ENCODE measurements at regions not wholly inside any gene's neighbourhood (a gene's known extent, or its start where the extent isn't known, plus 50 kb on each side); places are given as distances from the start of the nearest gene placed in this dataset.

DNA sequence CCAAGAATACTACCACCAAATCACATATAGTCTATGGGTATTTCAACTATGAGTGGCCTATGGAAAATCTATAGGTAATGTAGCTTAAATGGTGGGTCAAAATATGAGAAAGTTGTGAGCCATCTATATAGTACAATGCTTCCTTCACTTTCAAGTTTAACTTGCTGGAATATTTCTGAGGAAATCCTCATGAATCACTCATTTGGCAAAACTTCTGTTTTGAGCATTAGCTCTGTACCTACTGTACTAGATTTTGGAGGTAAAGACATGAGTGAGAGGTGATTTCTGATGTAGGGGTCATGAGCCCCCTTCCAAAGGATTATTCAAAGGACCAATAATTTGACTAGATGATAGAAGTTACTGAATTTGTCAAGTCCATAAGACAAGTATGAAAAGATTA is 80.6 kb upstream of the DAB2 start:
- DNase-seq (ENCODE audit: low read depth) = no peak
- TF ChIP-seq, protein P1, sequence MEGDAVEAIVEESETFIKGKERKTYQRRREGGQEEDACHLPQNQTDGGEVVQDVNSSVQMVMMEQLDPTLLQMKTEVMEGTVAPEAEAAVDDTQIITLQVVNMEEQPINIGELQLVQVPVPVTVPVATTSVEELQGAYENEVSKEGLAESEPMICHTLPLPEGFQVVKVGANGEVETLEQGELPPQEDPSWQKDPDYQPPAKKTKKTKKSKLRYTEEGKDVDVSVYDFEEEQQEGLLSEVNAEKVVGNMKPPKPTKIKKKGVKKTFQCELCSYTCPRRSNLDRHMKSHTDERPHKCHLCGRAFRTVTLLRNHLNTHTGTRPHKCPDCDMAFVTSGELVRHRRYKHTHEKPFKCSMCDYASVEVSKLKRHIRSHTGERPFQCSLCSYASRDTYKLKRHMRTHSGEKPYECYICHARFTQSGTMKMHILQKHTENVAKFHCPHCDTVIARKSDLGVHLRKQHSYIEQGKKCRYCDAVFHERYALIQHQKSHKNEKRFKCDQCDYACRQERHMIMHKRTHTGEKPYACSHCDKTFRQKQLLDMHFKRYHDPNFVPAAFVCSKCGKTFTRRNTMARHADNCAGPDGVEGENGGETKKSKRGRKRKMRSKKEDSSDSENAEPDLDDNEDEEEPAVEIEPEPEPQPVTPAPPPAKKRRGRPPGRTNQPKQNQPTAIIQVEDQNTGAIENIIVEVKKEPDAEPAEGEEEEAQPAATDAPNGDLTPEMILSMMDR (IDR thresholded peaks at IDR 0.05; ENCODE audit: insufficient read depth, low read length) = no peak
- H3K4me3 ChIP-seq (ENCODE audit: low read depth, low read length) = no peak overlapping the region

DNA sequence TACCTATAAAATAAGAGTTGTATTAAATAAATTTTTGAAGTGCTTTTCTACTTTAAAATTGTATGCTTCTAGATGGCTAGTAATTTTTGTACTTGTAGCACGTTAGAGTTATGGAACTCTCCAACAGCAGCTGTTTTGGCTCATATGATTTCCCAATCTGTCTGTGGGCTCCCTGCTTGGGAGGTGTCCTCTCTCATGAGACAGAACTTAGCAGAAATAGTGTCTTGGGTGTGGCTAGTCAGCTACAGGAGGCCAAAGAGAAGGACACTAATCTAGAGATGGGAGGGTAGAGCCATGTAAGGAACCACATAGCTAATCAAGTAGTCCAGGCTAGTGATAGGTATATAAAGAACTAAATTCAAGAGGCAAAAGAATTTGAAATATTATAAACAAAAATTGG is 78.4 kb upstream of the DAB2 start:
- peak; percentile 87 for DNase-seq (ENCODE audit: low read depth)
- TF ChIP-seq, protein P1 (IDR thresholded peaks at IDR 0.05; ENCODE audit: insufficient read depth, low read length) = no peak
- no peak overlapping the region for H3K4me3 ChIP-seq (ENCODE audit: low read depth, low read length)

DNA sequence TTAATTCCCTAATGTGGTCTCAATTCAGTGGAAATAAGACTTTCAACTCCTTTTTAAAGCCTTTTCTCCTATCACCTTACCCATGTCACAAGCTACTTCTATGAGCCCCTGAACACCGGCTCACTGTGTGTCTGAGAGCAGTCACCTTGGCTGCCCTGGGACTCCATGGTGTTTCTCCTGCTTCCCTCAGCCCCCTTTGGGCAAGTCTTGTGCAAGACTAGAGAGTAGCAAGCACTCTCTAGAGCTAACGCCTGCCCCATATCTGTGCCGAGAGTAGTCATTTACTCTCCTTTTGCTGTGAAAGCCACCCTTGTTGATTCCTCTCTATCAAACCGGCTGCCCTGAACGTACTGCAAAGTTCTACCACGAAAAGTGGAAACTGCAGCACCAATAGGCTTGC is 77.9 kb upstream of the DAB2 start:
- no peak overlapping the region for H3K4me3 ChIP-seq (ENCODE audit: low read depth, low read length)
- TF ChIP-seq, protein P1 (IDR thresholded peaks at IDR 0.05; ENCODE audit: insufficient read depth, low read length) = no peak
- DNase-seq (ENCODE audit: low read depth) = no peak

DNA sequence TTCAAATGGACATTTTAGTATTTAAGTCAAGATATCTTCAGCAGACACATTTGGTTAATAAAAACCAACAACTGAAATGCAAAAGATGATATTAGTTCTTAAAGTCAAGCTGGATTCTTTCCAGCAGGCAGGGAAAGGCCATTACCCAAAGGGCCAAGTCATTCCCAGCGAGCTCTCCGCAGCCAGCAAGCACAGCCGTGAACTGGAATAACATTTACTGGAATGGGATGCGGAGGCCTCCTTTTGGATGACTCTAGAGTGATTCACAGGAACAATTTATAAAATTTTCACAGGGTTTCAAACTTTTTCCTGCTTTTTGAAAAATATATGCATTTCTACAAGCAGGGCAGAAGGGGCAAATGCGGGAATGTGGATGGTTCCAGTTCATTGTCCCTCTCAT is 76.6 kb upstream of the DAB2 start:
- DNase-seq (ENCODE audit: low read depth) = peak; percentile 94
- H3K4me3 ChIP-seq (ENCODE audit: low read depth, low read length) = no peak overlapping the region
- TF ChIP-seq, protein P1 (IDR thresholded peaks at IDR 0.05; ENCODE audit: insufficient read depth, low read length) = no peak

DNA sequence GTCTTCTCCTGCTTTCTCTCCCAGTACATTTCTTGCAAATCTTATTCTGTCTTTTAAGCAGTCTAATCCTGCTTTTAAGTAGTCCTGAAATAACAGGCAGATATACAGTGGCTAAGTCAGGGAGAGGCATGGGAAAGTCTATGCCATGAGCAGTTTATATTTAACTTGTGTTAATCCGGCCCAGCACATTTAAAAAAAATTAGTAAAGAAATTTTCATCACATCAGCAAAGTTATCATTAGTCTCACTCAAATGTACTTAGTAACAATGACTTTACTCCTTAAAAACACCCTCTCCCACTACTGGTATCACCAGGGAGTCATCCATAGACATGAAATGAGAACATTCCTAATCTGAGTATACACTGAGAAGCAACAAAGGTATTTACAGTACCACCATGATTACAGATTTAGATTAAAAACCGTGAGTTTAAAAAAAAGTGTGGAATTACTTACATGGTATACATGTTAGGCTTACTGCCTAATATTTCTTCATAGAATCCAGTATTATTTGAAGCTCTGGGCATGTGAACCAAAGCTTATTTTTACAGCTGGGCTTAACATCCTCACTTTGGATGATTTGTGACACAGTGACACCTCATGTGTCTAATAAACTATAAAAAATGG is 75.9 kb upstream of the DAB2 start:
- DNase-seq (ENCODE audit: low read depth) = no peak
- TF ChIP-seq, protein P1 (IDR thresholded peaks at IDR 0.05; ENCODE audit: insufficient read depth, low read length) = no peak
- no peak overlapping the region for H3K4me3 ChIP-seq (ENCODE audit: low read depth, low read length)

DNA sequence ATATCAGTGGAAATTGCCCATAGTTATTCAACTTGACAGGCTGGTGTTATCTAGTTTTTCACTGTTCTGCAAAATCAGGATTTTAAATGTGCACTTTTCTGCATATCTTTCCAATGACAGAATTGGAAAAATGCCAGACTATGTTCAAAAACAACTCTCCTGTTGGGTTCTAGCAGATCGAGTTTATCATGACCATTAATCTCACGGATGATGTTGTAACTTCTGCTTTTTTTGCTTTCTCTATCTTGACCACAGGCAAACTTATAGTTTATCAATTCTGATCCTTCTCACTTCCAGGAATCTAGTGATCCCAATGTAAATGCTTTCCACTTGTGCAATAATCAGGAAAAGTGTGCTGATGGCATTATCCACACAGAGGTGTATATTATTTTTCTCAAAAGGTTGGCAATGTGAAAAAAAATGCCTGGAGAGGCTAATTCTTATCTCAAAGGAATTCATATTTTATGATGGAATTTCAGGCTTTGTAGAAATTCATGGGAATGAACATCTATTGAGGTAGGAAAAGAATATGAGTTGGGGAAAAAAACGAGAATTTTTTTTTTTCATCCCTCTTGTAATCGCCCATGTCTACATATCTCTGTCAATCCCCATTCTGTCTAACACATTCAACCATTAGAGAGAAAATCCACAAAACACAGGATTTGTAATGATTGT is 73.6 kb upstream of the DAB2 start:
- H3K4me3 ChIP-seq (ENCODE audit: low read depth, low read length) = no peak overlapping the region
- TF ChIP-seq, protein P1 (IDR thresholded peaks at IDR 0.05; ENCODE audit: insufficient read depth, low read length) = no peak
- DNase-seq (ENCODE audit: low read depth) = peak; percentile 85

Data from fibroblast of the aortic adventitia (primary cell).